GM19455 (cell line): ENCODE measurements at regions not wholly inside any gene's neighbourhood (a gene's known extent, or its start where the extent isn't known, plus 50 kb on each side); places are given as distances from the start of the nearest gene placed in this dataset.
"Not testable (repeated sequence)": the region's sequence is repeated elsewhere in the genome, so short reads cannot be mapped to it uniquely, and the experiment has no call there.

Experiments
- ATAC-seq: cut with Tn5 transposase; IDR thresholded peaks from one replicate; pipeline ENCODE4 v1.9.1; 2021; ENCODE audit not compliant: unreplicated experiment

DNA sequence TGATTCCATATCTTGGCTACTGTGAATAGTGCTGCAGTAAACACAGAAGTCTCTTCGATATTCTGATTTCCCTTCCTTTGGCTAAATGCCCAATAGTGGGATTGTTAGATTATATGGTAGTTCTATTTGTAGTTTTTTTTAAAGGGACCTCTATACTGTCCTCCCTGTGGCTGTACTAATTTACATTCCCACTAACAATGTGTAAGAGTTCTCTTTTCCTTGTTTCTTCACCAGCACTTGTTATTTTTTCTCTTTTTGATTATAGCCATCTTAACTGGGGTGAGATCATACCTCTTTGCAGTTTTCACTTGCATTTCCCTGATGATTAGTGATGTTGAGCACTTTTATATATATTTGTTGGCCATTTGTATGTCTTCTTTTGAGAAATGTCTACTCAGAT, 102.0 kb downstream of the CARTPT start:
- no peak for ATAC-seq

DNA sequence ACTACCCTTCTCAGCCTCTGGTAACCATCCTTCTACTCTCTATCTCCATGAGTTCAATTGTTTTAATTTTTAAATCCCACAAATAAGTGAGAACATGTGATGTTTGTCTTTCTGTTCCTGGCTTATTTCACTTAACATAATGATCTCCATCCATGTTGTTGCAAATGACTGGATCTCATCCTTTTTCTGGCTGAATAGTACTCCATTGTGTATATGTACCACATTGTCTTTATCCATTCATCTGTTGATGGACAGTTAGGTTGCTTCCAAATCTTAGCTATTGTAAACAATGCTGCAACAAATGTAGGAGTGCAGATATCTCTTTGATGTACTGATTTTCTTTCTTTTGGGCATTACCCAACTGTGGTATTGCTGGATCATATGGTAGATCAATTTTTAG, 103.0 kb downstream of the CARTPT start:
- ATAC-seq: not testable (repeated sequence)

DNA sequence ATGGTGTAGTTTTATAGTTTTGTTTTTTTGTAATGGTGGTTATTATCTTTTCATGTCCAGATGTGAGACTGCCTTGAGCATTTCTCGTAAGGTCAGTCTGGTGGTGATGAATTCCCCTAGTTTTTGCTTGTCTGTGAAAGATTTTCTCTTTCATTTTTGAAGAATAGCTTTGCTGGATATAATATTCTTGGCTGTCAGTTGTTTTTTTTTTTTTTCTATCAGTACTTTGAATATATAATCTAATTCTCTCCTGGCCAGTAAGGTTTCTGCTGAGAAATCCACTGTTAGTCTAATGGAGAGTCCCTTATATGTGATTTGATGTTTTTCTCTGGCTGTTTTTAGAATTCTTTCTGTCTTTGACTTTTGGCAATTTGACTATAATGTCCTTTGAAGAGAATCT, 106.9 kb downstream of the CARTPT start:
- ATAC-seq: no peak

DNA sequence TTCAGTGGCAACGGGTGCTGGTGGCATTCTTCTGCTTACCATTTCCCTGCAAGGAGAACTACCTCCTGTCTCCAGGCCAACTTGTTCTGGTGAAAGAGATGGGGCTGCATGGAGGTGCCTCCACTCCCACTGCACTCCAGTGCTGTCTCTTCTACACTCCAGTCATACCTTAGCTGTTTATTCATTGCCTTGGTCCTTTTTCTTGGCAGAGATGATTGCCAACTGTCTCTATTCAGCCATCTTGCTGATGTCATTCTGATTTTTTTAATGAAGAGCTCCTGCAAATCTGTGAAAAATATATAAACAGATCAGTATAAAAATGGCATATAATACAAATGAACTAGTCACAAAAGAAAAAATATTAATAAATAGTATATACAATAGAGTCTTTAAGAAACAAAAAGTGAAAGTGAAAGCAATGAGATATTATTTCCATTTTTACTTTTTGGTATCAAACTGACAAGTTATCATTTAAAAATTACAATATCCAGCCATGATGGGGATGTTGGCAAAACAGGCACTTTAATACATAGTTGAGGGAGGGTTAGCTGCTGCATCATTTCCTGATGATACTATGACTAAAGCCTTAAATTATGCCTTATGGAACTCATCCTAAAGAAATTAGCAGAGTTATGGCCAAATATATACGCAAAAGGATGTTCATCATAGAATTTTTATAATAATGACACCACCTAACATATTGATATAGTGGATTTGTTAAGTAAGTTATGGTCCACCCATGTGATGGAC, 109.4 kb downstream of the CARTPT start:
- no peak for ATAC-seq

DNA sequence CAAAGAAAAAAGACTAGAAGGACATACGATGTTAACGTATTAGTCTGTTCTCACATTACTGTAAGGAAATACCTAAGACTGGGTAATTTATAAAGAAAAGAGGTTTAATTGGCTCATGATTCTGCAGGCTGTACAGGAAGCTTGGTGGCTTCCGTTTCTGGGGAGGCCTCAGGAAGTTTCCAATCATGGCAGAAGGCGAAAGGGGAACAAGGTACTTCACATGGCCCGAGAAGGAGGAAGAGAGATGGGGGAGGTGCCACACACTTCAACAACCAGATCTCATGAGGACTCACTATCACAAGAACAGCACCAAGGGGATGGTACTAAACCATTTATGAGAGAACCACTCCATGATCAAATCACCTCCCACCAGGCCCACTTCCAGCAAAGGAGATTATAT, 110.1 kb downstream of the CARTPT start:
- no peak for ATAC-seq

DNA sequence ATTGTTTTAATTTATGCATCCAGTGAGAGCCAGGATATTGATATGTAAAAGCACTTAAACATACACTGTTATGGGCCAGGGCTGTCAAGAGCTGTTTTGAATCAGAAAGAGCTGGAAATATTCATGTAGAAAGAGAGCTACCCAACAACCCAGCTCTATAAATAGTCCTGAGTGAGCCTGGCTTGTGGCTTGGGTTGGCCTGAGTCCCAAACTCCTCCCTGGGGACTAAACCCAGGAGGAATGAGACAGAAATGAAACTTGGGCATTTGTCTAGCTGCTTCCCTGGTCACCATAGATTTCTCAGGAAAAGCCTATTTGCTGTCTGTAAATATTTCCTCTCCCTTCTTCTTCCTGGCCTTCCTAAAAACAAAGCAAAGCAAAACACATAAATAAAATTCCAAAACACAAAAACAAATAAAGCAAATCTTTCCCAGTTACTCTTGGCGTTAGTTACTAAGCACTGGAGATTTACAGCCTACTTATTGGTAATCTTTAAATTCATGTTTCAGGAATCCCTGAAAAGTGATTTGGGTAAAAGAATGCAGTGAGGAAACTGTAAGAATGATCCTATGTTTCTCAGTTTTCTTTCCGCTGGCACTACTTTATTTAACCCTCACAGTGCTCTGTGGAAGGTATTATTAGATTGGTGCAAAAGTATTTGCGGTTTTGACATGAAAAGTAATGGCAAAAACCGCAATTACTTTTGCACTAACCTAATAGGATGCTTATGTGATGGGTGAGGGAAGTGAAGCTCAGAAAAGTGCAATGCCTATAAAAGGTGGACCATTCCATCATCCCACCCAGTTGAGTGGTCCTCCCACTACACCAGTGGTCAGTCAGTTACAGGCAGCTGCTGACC, 111.8 kb downstream of the CARTPT start:
- no peak for ATAC-seq

DNA sequence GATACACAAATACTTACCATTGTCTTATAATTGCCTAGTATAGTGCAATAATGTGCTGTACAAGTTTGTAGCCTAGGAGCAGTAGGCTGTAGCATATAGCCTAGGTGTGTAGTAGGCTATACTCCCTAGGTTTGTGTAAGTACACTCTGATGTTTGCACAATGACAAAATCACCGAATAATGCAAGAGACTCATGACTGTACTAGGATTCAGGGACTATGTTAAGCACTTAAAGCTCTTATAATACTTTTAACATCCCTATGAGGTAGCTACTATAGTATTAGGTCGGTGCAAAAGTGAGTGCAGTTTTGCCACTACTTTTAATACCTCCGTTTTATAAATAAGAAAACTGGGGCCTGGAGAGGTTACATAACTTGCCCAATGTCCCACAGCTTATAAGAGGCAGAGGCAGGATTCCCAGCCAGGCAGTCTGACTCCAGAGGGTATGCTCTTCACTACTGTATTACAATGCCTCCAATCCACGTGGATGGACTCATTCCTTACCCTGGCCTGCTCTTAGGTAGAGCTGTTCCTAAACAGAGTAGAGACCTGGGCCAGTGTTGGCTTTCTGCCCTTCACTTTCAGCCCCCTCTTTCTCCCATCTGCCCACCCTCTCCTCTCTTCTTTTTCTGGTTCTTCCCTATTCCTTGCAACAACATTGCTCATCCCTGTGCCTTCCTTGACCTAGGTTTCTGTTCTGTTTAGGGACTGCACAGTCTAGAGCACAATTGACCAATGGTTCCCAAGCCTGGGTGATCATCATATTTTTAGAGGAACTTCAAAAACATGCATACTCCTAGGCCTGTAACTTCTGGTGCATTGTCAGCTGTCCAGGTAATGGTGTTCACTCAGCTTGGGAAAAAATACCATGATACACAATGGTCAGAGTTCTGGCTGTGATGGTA, 114.0 kb downstream of the CARTPT start:
- no peak for ATAC-seq

DNA sequence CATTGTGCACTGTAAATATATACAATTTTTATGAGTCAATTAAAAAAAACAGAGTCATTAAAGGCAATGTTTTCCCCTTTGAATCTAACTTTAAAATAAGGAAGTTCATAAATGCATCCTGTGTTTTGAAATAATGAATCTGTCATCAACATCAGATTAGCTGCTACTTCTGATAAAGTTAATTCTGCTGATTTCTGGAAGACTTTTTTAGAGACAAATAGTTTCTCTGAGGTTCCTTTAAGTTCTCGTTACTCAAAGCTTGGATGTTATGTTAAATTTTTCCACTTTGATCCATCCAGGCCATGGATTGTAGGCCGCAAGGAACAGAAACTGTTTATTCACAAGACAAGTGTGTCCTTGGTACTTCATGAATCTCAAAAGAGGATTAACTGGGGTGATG, 115.5 kb downstream of the CARTPT start:
- no peak for ATAC-seq

DNA sequence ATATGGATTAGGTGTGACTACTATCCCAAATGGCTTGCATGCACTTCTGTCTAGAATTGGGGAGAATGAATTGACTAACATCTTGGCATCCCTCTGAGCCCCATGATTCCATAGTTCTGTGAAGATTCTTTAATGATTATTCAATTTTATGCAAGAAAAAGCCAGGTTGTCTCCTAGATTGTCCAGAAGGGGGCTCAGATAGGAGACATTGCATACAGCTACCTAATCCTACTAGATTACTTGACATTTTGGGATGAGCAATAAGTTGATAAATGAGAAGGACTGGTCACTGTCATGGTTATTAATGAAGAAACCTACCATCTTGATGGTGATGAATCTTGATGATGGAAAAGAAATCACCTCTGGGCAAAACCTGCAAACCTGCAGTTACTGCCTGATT, 117.0 kb downstream of the CARTPT start:
- ATAC-seq: no peak

DNA sequence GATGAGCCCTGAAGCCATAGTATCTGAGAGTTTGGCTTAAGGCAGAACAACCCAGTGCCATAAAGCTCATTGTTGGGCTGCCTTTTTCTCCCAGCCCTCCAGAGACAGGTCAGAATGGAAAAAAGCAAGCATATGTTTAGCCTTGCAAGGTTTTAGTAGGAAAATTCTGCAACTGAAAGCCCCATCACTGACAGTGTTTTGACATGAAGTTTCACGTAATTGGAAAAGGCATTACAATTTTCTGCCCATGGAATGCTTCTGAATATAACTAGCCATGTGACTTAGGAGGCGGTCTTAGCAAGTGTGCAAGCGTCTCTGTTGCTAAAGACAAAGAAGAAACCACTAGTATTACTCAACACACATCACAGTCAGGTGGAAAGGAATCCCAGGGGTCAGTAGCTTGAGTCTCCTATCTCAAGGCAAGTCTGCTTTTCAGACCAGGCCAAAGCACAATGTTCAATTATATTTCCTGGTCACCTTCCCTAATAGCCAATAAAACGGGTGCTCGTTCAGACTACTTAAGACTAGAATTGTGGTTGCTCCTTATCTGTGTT, 117.6 kb downstream of the CARTPT start:
- ATAC-seq: no peak

DNA sequence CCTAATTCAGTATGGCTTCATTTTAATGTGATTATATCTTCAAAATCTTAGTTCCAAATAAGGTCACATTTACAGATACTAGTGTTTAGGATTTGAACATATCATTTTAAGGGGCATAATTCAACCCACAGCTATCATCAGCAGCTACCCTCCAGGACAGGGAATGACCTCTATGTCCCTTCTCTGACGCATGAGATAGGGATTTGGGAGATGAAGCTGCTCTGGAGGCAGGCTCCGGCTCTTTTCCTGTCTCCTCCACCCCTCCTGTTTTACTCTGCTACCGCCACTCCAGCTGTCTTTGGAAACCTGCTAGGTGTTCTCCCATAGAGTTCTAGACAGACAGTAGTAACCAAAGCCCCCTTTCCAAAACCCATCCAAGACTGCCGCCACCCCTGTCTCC, 119.2 kb downstream of the CARTPT start:
- no peak for ATAC-seq

DNA sequence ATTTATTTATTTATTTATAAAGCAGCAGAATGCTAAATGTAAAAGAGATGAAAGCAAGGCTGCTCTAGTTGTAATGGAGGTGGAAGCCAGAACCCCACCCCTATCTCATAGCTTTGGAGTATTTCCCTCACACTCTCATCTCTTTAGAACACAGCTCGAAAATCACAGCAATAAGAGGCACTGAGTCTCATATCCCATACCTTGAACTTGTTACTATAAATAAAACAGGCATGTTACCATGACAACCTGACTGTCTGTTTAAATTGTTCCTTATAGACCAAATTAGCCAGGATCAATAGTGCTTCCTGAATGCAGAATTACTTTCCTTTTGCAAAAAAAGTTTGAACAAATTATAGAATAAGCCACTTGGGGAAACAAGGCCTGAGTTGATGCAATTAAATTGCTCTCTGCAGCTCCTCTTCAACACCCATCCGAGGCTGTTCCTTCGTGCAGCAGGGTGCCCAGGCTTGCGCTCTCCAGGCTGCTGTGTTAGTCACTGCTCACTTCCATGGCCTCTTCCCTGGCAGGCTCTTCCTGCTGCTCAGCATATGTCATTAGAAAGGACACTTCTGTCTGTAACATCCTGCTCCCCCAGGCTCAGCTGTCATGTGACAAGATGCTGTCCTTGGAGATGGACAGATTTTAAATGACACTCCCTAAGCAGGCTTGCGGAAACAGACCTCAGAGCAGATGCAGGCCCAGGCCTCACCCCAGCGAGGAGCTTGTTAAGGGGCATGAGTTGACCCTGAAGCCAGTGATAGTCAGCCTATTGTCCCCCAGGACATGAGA, 120.2 kb downstream of the CARTPT start:
- ATAC-seq: no peak

DNA sequence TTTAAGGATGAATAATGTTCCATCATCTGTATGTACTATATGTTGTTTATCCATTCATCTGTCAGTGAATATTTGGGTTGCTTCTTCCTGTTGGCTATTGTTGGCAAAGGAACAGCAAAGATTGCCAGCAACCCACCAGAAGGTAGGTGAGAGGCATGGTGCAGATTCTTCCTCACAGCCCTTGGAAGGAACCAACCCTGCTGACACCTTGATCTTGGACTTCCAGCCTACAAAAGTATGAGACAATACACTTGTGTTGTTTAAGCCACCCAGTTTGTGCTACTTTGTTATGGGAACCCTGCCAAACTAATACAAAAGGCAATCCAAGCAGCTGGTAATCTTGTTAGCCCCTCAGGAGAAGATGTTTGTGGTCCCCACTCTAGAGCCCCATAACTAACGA, 122.0 kb downstream of the CARTPT start:
- no peak for ATAC-seq

DNA sequence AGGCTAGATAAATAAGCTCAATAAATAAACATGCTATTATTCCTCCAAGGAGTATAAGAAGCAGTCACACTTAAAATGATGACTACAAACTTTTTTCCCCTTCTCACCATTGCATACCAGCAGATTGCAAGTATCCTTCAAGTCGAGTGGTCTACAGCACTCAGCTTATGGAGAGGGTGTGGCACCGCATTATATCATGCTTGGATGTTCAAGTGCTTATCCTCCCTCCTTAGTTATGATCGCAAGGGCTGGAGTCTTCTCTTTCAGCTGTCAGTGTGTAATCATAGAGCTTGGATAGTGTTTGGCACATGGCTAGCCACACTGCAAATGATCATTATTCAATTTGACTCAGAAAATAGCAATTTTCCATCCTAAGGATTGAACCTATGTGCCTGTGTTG, 124.0 kb downstream of the CARTPT start:
- no peak for ATAC-seq

DNA sequence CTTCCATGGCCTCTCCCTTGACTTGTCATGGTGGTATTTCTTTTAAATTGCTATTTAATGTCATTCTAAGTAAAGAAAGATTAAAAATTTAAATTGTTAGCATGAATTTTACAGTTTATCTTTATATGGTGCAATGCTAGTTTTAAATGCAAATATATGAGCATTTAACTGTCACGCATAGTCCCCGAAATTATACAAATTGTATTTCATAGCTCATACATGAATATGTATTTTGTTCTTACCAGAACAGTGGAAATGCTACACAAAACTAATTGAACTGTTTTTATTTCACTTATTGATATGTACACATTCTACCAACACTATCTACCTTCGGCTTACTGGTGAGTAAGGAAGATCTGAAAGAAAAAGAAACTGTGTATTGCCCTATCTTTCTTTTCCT, 125.8 kb downstream of the CARTPT start:
- no peak for ATAC-seq

DNA sequence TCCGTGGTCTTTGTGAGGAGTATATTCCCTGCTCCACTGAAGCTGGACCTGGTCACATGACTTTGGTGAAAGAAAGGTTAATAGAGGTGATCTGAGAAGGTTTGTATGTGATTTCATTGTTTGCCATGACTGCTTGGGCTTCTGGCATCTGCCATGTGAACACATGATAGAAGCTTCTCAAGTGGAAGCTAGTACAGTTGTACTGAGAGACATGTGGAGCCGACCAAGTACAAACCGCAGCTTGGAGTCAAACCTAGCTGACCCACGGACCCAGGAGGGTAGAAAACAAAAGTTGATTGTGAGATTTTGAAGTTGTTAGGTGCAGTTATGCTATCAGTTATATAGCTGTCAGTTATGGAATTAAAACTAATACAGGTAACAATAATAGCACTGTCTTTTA, 140.4 kb downstream of the CARTPT start:
- ATAC-seq: no peak

DNA sequence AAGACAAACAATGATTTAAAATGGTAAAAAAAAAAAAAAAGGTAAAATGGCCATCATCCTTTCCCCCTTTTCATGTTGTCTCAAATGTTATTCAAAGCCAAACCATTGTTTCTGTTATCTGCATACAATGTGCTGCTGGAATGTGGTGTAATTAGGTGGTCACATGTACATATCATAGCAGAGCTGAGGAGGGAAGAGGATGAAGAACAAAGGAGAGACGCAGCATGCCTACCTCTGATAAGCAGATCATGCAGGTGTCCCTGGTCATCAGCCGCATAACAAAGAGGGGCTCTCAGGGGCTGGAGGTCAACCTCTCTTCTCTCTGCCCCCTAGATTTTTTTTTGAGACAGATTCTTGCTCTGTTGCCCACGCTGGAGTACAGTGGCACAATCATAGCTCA, 141.0 kb downstream of the CARTPT start:
- ATAC-seq: no peak

DNA sequence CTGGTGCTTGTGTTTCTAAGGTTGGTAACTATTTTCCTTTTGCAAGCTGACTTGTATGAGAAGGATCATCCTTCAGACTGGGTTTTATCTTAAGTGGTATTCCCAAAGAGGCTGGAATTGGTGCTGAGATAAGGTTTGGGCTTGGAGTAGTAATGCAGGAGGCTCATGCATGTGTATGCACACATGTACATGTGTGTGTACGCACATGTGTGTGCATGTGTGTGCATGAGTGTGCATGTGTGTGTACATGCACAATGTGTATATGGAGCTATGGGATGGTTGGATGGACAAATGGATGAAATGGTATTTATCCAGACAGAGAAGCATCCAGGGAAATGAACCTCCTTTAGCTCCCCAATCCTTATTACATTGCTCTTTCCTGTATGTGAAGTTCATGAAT, 142.6 kb downstream of the CARTPT start:
- no peak for ATAC-seq

DNA sequence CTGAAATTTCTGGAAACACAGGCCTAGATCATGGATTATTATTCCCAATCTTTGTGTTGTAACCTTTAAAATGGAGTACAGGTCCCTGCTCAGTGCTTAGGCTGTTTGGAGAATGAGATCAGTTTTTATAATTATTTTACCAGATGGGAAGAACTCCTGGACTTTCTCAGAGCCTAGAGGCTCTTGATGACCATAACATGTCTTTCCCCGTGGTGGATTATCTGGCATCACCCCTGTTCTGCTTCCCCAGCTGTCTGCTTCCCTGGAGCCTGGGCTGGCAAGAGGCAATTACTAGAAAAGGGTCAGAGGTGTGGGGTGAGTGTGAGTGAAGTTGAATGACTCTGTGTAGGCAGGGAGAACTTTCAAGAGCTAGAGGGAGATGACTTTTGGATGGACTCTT, 143.0 kb downstream of the CARTPT start:
- ATAC-seq: no peak

DNA sequence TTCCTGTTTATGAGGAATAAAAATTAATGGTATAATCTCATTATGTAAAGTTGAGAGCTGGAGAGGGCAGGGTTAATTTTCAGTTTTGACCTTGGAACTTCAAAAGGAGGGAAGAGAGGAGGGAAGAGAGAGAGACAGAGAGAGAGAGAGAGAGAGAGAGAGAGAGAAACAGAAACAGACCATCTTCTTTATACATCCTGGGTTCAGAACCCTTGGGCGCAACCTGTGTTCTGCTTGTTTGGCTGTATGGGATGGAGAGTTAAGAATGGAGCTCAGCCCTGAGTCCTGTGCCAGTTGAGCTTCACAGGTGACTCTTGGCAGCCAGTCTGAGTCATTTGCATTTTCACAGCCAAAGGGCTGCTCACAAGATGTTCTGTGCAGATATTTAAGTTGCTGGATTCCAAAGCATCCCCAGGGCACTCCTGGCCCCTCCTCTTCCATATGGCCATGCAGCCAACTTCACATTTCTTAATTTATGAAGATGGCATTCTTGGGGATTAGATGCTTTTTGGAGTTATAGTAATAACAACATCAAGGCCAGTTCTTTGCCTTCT, 143.5 kb downstream of the CARTPT start:
- no peak for ATAC-seq
